ENCODE measurements at regions not wholly inside any gene's neighbourhood (a gene's known extent, or its start where the extent isn't known, plus 50 kb on each side); places are given as distances from the start of the nearest gene placed in this dataset.

DNA sequence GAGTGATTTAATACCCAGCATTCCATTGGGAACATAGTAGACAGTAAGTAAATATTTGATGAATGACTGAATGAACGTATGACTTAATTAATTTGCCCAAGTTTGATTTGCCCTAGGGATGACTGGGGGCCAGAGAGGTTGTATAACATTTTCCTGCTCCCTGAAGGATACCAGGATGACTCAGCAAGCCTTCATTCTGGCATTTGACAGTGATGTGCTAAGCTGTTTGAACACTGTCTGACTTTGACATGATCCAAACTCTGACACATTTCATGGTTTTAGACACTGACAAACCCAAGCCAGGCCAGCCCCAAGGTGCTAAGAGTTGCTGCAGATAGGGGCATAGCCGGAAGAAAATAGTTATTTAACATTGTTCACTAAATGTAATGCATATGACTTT is 53.4 kb upstream of the KLF12 start:
- TF ChIP-seq POLR2A (IDR thresholded peaks at IDR 0.05; ENCODE audit: low read length) (no peak), GATA1 (IDR thresholded peaks at IDR 0.05; ENCODE audit: low read depth, low read length) (no peak)

All from erythroblast (primary cell).